Body of pancreas (tissue), 4 donors: ENCODE measurements at regions not wholly inside any gene's neighbourhood (a gene's known extent, or its start where the extent isn't known, plus 50 kb on each side); places are given as distances from the start of the nearest gene placed in this dataset.

Source experiments
- ATAC-seq: fragments of 150-250 bp; one replicate; pipeline ENCODE4 v1.9.1; 2016
- DNase-seq, 4 donors: peaks; one replicate each; pipeline ENCODE4 v3.0.0-alpha.2; 2019
- H3K27ac ChIP-seq, 4 donors: fragments of 200-600 bp; sonication (generic); 1 replicate in 3 of 4; 2 replicates in 1 of 4; pipeline versions ENCODE4 v1.5.1 to v1.6.1; 2016 to 2019; ENCODE audit warnings: mild to moderate bottlenecking in 1 of 4, mixed read lengths in 1 of 4, moderate library complexity in 1 of 4
- H3K27me3 ChIP-seq, 2 donors: fragments of 200-600 bp; sonication (generic); one replicate each; pipeline ENCODE4 v1.6.0; 2016; ENCODE audit warnings: mild to moderate bottlenecking in 1 of 2
- H3K36me3 ChIP-seq, 2 donors: fragments of 200-600 bp; sonication (generic); replicated peaks in 1 of 2; 2 replicates each; pipeline ENCODE4 v1.5.1; 2016; ENCODE audit warnings: low read depth in 2 of 2; ENCODE audit not compliant: insufficient read depth in 1 of 2
- H3K4me1 ChIP-seq: fragments of 200-600 bp; sonication (generic); one replicate; pipeline ENCODE4 v1.6.0; 2016
- H3K4me3 ChIP-seq, 2 donors: fragments of 200-600 bp; sonication (generic); 1 replicate in 1 of 2; 2 replicates in 1 of 2; pipeline ENCODE4 v1.5.1; 2016 to 2019
- H3K9me3 ChIP-seq, 3 donors: fragments of 200-600 bp; sonication (generic); 1 replicate in 2 of 3; 2 replicates in 1 of 3; pipeline ENCODE4 v1.5.1; 2016
- POLR2A ChIP-seq, 3 donors: fragments of 450-650 bp; IDR thresholded peaks; one replicate each; pipeline ENCODE4 v1.6.1; 2016; ENCODE audit warnings: antibody characterized with exemption in 3 of 3, mild to moderate bottlenecking in 2 of 3
- WGBS, 2 donors: methylation state at CpG; one replicate each; pipeline ENCODE4 v1.1.5; 2017; 5-methylcytosine and 5-hydroxymethylcytosine counted together
- intact Hi-C: fragments of 100-400 bp; cut with DNase I; formaldehyde crosslinking; loops from one replicate; pipeline ENCODE4 v1.15.1; 2023
- TF ChIP-seq, protein P1 (sequence below), 7 experiments: fragments of 450-650 bp in 4 of 7; fragments of 200-600 bp in 3 of 7; sonication (generic) in 3 of 7; IDR thresholded peaks; one replicate each; pipeline ENCODE4 v1.5.1; 2016 to 2019; ENCODE audit warnings: antibody characterized with exemption in 7 of 7

DNA sequence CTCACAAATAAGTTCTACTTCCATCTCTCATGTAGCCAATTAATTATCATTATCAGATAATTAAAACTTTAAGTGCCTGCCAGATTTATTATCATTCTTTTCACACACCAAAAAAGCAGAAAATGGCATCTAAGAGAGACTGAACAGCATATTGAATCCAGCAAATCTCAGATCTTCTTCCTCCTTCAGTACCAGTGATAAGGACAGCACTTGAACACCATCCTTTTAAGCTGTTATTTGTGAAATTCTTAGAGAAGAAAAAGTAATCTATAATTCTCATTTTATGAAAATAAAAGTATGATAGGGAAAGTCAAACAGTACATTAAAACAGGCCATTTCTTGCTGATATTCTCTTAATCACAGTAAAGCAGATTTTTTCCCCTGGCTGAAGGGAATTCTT lies 104.5 kb downstream of the ELAPOR2 start:
- H3K27ac ChIP-seq = no peak overlapping the region
- intact Hi-C loops = no loop called here
- H3K4me1 ChIP-seq = no peaks in the 10 kb centered on the region
- H3K9me3 ChIP-seq = peaks cover 0 to 6% (median 0%) of the 10 kb centered on the region in 3 donors
- H3K27me3 ChIP-seq = no peaks in the 10 kb centered on the region
- DNase-seq = no peak
- no peak overlapping the region for H3K4me3 ChIP-seq
- no peak for TF ChIP-seq POLR2A (IDR thresholded peaks at IDR 0.05)
- TF ChIP-seq, protein P1, sequence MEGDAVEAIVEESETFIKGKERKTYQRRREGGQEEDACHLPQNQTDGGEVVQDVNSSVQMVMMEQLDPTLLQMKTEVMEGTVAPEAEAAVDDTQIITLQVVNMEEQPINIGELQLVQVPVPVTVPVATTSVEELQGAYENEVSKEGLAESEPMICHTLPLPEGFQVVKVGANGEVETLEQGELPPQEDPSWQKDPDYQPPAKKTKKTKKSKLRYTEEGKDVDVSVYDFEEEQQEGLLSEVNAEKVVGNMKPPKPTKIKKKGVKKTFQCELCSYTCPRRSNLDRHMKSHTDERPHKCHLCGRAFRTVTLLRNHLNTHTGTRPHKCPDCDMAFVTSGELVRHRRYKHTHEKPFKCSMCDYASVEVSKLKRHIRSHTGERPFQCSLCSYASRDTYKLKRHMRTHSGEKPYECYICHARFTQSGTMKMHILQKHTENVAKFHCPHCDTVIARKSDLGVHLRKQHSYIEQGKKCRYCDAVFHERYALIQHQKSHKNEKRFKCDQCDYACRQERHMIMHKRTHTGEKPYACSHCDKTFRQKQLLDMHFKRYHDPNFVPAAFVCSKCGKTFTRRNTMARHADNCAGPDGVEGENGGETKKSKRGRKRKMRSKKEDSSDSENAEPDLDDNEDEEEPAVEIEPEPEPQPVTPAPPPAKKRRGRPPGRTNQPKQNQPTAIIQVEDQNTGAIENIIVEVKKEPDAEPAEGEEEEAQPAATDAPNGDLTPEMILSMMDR (IDR thresholded peaks at IDR 0.05) = no peak
- H3K36me3 ChIP-seq = no peaks in the 10 kb centered on the region
- ATAC-seq = no peak

DNA sequence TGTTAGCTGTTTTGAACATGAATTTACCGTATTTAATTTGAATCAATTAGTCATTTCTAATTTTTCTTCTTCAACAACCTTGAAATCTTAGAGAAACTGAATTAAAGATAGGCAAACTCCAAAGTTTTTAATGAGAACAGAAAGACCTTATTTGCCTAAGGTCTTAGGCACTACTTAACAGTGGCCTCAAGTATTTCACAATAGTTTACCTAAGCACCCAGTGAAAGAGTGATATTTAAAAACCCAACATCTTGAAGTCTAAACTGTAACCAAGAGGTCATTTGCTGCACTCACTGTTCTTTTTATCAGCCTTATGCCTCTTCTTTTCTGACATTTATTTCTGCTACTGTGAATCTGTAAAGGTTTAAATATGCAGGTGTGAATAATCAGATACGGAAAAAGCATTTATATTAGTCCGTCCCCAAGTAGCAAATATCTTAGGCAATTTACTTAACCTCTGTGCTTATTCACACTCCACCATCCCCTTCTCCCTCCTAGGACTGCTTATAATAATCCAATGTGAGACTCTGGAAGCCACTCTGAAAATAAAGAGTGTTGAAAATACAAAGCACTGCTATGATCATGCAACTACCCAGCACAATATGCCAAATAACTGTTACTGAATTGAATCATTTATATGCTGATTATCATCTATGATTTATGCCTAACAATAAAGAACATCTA lies 105.7 kb downstream of the ELAPOR2 start:
- Histone ChIP-seq H3K9me3 (no peaks in the 10 kb centered on the region), H3K36me3 (no peaks in the 10 kb centered on the region), H3K27ac (no peak overlapping the region), H3K27me3 (no peaks in the 10 kb centered on the region), H3K4me1 (no peaks in the 10 kb centered on the region), H3K4me3 (no peak overlapping the region)
- WGBS, 2 donors = 57 to 72% methylated on average over 3 of the region's 3 CpGs
- TF ChIP-seq POLR2A (IDR thresholded peaks at IDR 0.05) = no peak
- TF ChIP-seq, protein P1 (IDR thresholded peaks at IDR 0.05) = no peak
- ATAC-seq (no peak), DNase-seq (no peak)
- intact Hi-C loops = no loop called here

DNA sequence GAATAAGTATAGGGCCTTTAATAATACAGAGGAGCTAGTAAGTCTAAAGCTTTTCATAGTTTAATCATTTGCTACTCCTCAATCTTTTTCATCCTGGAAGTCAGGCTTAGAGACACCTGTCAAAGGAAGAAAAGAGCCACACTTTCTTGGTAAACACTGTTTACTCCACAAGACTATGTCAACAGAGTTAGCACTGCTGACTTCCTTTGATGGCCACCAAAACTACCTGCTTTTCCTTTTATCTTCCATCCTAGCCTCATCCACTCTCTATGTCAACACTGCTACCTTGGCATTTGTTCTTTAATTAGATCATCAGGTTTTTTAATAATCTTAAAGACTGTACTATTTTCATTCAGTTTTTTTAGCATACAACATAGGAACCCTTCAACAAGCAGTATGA lies 106.2 kb downstream of the ELAPOR2 start:
- intact Hi-C loops = no loop called here
- H3K36me3 ChIP-seq = no peaks in the 10 kb centered on the region

DNA sequence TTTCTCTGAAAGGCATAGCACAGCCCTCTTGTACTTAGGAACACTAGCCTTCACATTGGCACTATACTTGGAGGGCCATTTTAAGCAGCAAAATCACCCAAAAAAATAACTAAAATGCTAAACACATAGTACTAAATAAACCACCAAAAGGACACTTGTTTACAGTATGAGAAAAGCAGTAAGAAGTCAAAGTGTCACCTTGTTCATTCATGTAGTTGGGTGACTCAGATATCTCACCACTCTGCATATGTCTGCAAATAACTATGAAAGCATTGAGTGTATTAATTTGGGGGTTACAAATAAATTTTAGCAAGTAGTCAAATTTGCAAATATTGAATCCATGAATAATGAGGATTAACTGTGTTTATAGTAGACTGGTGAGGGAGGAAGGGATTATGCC lies 107.6 kb downstream of the ELAPOR2 start:
- no peak for DNase-seq
- TF ChIP-seq, protein P1 (IDR thresholded peaks at IDR 0.05) = no peak
- TF ChIP-seq POLR2A (IDR thresholded peaks at IDR 0.05) = no peak
- intact Hi-C loops = no loop called here
- Histone ChIP-seq H3K27me3 (no peaks in the 10 kb centered on the region), H3K9me3 (no peaks in the 10 kb centered on the region), H3K36me3 (no peaks in the 10 kb centered on the region), H3K4me3 (no peak overlapping the region), H3K4me1 (no peaks in the 10 kb centered on the region), H3K27ac (no peak overlapping the region)
- no peak for ATAC-seq

More for the DNA sequence above, 106.2 kb downstream of the ELAPOR2 start:
- no peak for TF ChIP-seq POLR2A (IDR thresholded peaks at IDR 0.05)
- TF ChIP-seq, protein P1 (IDR thresholded peaks at IDR 0.05) = no peak
- H3K4me3 ChIP-seq = no peak overlapping the region
- no peak overlapping the region for H3K27ac ChIP-seq
- no peak for DNase-seq
- H3K4me1 ChIP-seq = no peaks in the 10 kb centered on the region
- no peaks in the 10 kb centered on the region for H3K27me3 ChIP-seq
- ATAC-seq = no peak
- no peaks in the 10 kb centered on the region for H3K9me3 ChIP-seq

DNA sequence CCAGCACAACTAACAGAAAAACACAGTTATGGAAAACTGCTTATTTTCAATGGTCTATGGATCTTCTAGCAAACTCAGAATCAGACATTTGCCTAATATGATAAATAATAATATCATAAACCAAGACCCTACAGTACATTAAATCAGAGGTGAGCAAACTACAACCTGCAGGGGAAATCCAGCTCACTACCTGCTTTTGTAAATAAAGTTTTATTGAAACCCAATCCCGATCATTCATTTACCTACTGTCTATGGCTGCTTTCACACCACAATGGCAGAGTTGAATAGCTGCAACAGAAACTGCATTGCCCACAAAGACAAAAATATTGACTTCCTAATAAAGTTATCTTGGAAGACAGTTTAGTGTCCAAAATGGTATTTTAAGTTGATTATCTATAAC lies 108.5 kb downstream of the ELAPOR2 start:
- intact Hi-C loops = no loop called here
- Histone ChIP-seq H3K36me3 (no peaks in the 10 kb centered on the region), H3K4me1 (no peaks in the 10 kb centered on the region), H3K27me3 (no peaks in the 10 kb centered on the region), H3K27ac (no peak overlapping the region), H3K4me3 (no peak overlapping the region), H3K9me3 (no peaks in the 10 kb centered on the region)
- TF ChIP-seq, protein P1 (IDR thresholded peaks at IDR 0.05) = no peak
- no peak for TF ChIP-seq POLR2A (IDR thresholded peaks at IDR 0.05)
- WGBS, 2 donors = 91 to 95% methylated on average over 1 of the region's 1 CpG
- DNase-seq (no peak), ATAC-seq (no peak)
